H9 (cell line): ENCODE measurements at regions not wholly inside any gene's neighbourhood (a gene's known extent, or its start where the extent isn't known, plus 50 kb on each side); places are given as distances from the start of the nearest gene placed in this dataset.

Experiments used
- DNase-seq: peaks from one replicate; pipeline ENCODE4 v3.0.0-alpha.2; 2017
- H2AFZ ChIP-seq: one replicate; pipeline ENCODE4 v1.6.1; 2013; ENCODE audit warnings: mild to moderate bottlenecking, low read length, control low read depth, moderate library complexity
- H2AK5ac ChIP-seq: 2 replicates; pipeline ENCODE4 v1.6.1; 2013; ENCODE audit warnings: low read length, control low read depth, mixed read lengths; ENCODE audit not compliant: insufficient read length
- H2BK120ac ChIP-seq: one replicate; pipeline ENCODE4 v1.6.1; 2013; ENCODE audit warnings: low read depth, mild to moderate bottlenecking, low read length, control low read depth, inconsistent platforms; ENCODE audit not compliant: poor library complexity, severe bottlenecking
- H2BK12ac ChIP-seq: 2 replicates; pipeline ENCODE4 v1.6.1; 2013; ENCODE audit warnings: low read length, control low read depth, mixed read lengths, low read depth; ENCODE audit not compliant: insufficient read length
- H2BK15ac ChIP-seq: 2 replicates; pipeline ENCODE4 v1.6.1; 2013; ENCODE audit warnings: low read depth, low read length, control low read depth
- H2BK20ac ChIP-seq: one replicate; pipeline ENCODE4 v1.6.1; 2013; ENCODE audit warnings: low read depth, mild to moderate bottlenecking, low read length, control low read depth, inconsistent platforms; ENCODE audit not compliant: poor library complexity, severe bottlenecking
- H2BK5ac ChIP-seq: 2 replicates; pipeline ENCODE4 v1.6.1; 2013; ENCODE audit warnings: low read length, control low read depth, mixed read lengths; ENCODE audit not compliant: insufficient read length
- H3K14ac ChIP-seq: 2 replicates; pipeline ENCODE4 v1.6.1; 2013; ENCODE audit warnings: low read length, control low read depth; ENCODE audit not compliant: insufficient read depth
- H3K18ac ChIP-seq: 2 replicates; pipeline ENCODE4 v1.6.1; 2013; ENCODE audit warnings: low read depth, mild to moderate bottlenecking, mixed read lengths, low read length, control low read depth; ENCODE audit not compliant: insufficient read length
- H3K23ac ChIP-seq: 2 replicates; pipeline ENCODE4 v1.6.1; 2013; ENCODE audit warnings: low read length, control low read depth, mixed read lengths, low read depth; ENCODE audit not compliant: insufficient read length
- H3K23me2 ChIP-seq: 2 replicates; pipeline ENCODE4 v1.6.1; 2013; ENCODE audit warnings: low read depth, mild to moderate bottlenecking, mixed read lengths, low read length, control low read depth; ENCODE audit not compliant: insufficient read length, poor library complexity, severe bottlenecking
- H3K27ac ChIP-seq: 2 replicates; pipeline ENCODE4 v1.5.1; 2013; ENCODE audit warnings: low read length, control low read depth, mixed read lengths, low read depth; ENCODE audit not compliant: insufficient read length
- H3K27me3 ChIP-seq: 2 replicates; pipeline ENCODE4 v1.6.1; 2013; ENCODE audit warnings: low read length, control low read depth, inconsistent platforms; ENCODE audit not compliant: insufficient read depth
- H3K4ac ChIP-seq: 2 replicates; pipeline ENCODE4 v1.6.1; 2013; ENCODE audit warnings: low read depth, mild to moderate bottlenecking, control low read depth, inconsistent platforms, low read length, moderate library complexity
- H3K4me1 ChIP-seq: 2 replicates; pipeline ENCODE4 v1.6.1; 2013; ENCODE audit warnings: low read length, control low read depth, inconsistent platforms; ENCODE audit not compliant: insufficient read depth
- H3K4me2 ChIP-seq: 2 replicates; pipeline ENCODE4 v1.6.1; 2013; ENCODE audit warnings: low read length, control low read depth, mixed read lengths; ENCODE audit not compliant: insufficient read length, insufficient read depth
- H3K56ac ChIP-seq: 2 replicates; pipeline ENCODE4 v1.6.1; 2013; ENCODE audit warnings: low read depth, mild to moderate bottlenecking, mixed read lengths, low read length, control low read depth; ENCODE audit not compliant: insufficient read length
- H3K79me1 ChIP-seq: 2 replicates; pipeline ENCODE4 v1.6.1; 2013; ENCODE audit warnings: low read depth, mild to moderate bottlenecking, moderate library complexity, low read length, control low read depth, inconsistent platforms; ENCODE audit not compliant: insufficient read depth, poor library complexity, severe bottlenecking
- H3K79me2 ChIP-seq: 2 replicates; pipeline ENCODE4 v1.6.1; 2013; ENCODE audit warnings: low read length, control low read depth, inconsistent platforms; ENCODE audit not compliant: insufficient read depth
- H3K9ac ChIP-seq: 2 replicates; pipeline ENCODE4 v1.6.1; 2013; ENCODE audit warnings: low read length, control low read depth, mixed read lengths; ENCODE audit not compliant: insufficient read length; ENCODE audit errors: extremely low read depth
- H3K9me3 ChIP-seq: one replicate; pipeline ENCODE4 v1.6.1; 2013; ENCODE audit warnings: low read depth, low read length, inconsistent platforms; ENCODE audit not compliant: control insufficient read depth
- H3T11ph ChIP-seq: one replicate; pipeline ENCODE4 v1.6.1; 2013; ENCODE audit warnings: mild to moderate bottlenecking, low read length, control low read depth, inconsistent platforms
- H4K20me1 ChIP-seq: one replicate; pipeline ENCODE4 v1.6.1; 2013; ENCODE audit not compliant: control insufficient read depth, insufficient read length, insufficient read depth
- H4K5ac ChIP-seq: 2 replicates; pipeline ENCODE4 v1.6.1; 2013; ENCODE audit warnings: low read depth, mild to moderate bottlenecking, mixed read lengths, low read length, control low read depth; ENCODE audit not compliant: insufficient read length
- H4K8ac ChIP-seq: replicated peaks from 2 replicates; pipeline ENCODE4 v1.6.1; 2013; ENCODE audit warnings: low read length, control low read depth, mixed read lengths, low read depth; ENCODE audit not compliant: insufficient read length
- H4K91ac ChIP-seq: 2 replicates; pipeline ENCODE4 v1.6.1; 2013; ENCODE audit warnings: low read depth, mild to moderate bottlenecking, moderate library complexity, mixed read lengths, low read length, control low read depth; ENCODE audit not compliant: insufficient read length
- H3K27ac Mint-ChIP-seq, 3 experiments: 2 replicates in 2 of 3; 3 replicates in 1 of 3; pipeline ENCODE4 v1.8.0; 2020 to 2021; ENCODE audit warnings: mixed read lengths in 3 of 3, mild to moderate bottlenecking in 1 of 3, moderate library complexity in 1 of 3
- H3K27me3 Mint-ChIP-seq: 2 replicates; pipeline ENCODE4 v1.8.0; 2021; ENCODE audit warnings: low read depth, mild to moderate bottlenecking, moderate library complexity, mixed read lengths
- H3K36me3 Mint-ChIP-seq, 3 experiments: 2 replicates in 2 of 3; 3 replicates in 1 of 3; pipeline ENCODE4 v1.8.0; 2020 to 2021; ENCODE audit warnings: low read depth in 3 of 3, mixed read lengths in 3 of 3; ENCODE audit not compliant: insufficient read depth in 1 of 3
- H3K4me1 Mint-ChIP-seq, 2 experiments: 2 replicates each; pipeline ENCODE4 v1.8.0; 2020; ENCODE audit warnings: mixed read lengths in 2 of 2
- H3K4me3 Mint-ChIP-seq, 2 experiments: 2 replicates in 1 of 2; 3 replicates in 1 of 2; pipeline ENCODE4 v1.8.0; 2020 to 2021; ENCODE audit warnings: mild to moderate bottlenecking in 2 of 2, mixed read lengths in 2 of 2, moderate library complexity in 1 of 2
- H3K9me3 Mint-ChIP-seq, 2 experiments: 2 replicates in 1 of 2; 3 replicates in 1 of 2; pipeline ENCODE4 v1.8.0; 2020; ENCODE audit warnings: mild to moderate bottlenecking in 2 of 2, mixed read lengths in 2 of 2, moderate library complexity in 1 of 2
- WGBS: extraction: QIAGEN DNeasy Blood & Tissue Kit; methylation state at CpG from one replicate; pipeline ENCODE4 v1.1.7; 2013; ENCODE audit warnings: missing lambda C conversion rate, low lambda C conversion rate, mixed read lengths; ENCODE audit not compliant: insufficient read length; ENCODE audit errors: extremely low coverage; 5-methylcytosine and 5-hydroxymethylcytosine counted together
- TF ChIP-seq, protein P1 (sequence below): fragments of 200-600 bp; sonication (generic); conservative IDR thresholded peaks from 3 replicates; pipeline ENCODE4 v1.8.0; 2021; ENCODE audit warnings: antibody characterized with exemption, mild to moderate bottlenecking

DNA sequence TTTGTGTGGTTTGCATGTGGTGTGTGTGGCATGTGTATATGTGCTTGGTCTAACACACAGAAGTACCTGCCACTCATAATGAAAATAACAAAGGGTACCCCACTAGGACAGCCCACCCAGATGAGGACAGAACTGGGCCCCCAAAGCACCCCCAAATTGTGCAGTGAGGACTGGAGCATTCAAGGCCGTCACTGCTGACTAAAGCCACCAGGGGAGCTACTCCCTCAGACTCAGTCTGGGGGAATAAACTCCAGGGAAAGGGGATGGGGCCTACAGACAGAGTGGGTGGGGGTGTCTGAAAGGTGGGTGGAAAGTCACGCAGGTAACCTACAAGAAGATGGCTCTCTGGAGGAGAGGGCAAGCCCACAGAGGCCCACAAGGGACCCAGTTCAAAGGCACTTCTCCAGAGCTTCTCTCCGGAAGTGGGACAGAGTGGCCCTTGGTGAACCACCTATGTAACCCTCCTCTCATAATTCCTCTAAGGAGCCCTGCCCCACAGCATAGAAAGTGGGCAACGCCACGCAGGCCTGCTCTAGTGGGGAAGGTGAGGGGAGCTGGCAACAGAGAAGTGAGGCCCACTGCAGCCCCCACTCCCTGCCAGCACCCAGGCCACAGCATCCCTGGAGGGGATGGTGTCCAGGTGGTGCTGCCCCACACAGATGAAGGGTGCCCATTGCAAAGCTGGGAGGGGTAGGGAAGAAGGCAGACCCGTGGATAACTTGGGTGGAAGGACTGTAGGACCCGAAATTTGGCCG, 122.8 kb upstream of the MAFB start:
- no CpG with 5 or more reads among the region's 8 CpGs for WGBS
- no peaks in the 10 kb centered on the region for H3K79me1 ChIP-seq
- H3K27me3 Mint-ChIP-seq: peaks cover 2% of the 10 kb centered on the region

More for the DNA sequence above, 122.8 kb upstream of the MAFB start:
- no peaks in the 10 kb centered on the region for H3K23me2 ChIP-seq
- H3K4ac ChIP-seq: no peak overlapping the region
- Mint-ChIP-seq H3K36me3 (no peaks in the 10 kb centered on the region), H3K4me3 (no peak overlapping the region), H3K9me3 (no peaks in the 10 kb centered on the region), H3K27ac (no peak overlapping the region), H3K4me1 (peaks cover 0 to 3% of the 10 kb centered on the region in 2 experiments; a peak in 1 of 4 replicates)
- H4K91ac ChIP-seq: no peak overlapping the region
- no peak overlapping the region for H4K8ac ChIP-seq
- H4K20me1 ChIP-seq: no peaks in the 10 kb centered on the region
- H3K4me1 ChIP-seq: no peaks in the 10 kb centered on the region
- no peak overlapping the region for H2BK12ac ChIP-seq
- H2BK5ac ChIP-seq: no peak overlapping the region
- no peak overlapping the region for H4K5ac ChIP-seq
- H3K9ac ChIP-seq: no peak overlapping the region
- no peak overlapping the region for H2BK120ac ChIP-seq
- peak; percentile 16 for DNase-seq
- no peak overlapping the region for H3K27ac ChIP-seq
- no peak overlapping the region for H3T11ph ChIP-seq
- no peak overlapping the region for H3K4me2 ChIP-seq
- no peaks in the 10 kb centered on the region for H3K9me3 ChIP-seq
- H3K14ac ChIP-seq: no peak overlapping the region
- H2AK5ac ChIP-seq: no peak overlapping the region
- no peak overlapping the region for H3K56ac ChIP-seq
- H3K27me3 ChIP-seq: no peaks in the 10 kb centered on the region
- no peak overlapping the region for H3K23ac ChIP-seq
- no peak overlapping the region for H2BK15ac ChIP-seq
- TF ChIP-seq, protein P1, sequence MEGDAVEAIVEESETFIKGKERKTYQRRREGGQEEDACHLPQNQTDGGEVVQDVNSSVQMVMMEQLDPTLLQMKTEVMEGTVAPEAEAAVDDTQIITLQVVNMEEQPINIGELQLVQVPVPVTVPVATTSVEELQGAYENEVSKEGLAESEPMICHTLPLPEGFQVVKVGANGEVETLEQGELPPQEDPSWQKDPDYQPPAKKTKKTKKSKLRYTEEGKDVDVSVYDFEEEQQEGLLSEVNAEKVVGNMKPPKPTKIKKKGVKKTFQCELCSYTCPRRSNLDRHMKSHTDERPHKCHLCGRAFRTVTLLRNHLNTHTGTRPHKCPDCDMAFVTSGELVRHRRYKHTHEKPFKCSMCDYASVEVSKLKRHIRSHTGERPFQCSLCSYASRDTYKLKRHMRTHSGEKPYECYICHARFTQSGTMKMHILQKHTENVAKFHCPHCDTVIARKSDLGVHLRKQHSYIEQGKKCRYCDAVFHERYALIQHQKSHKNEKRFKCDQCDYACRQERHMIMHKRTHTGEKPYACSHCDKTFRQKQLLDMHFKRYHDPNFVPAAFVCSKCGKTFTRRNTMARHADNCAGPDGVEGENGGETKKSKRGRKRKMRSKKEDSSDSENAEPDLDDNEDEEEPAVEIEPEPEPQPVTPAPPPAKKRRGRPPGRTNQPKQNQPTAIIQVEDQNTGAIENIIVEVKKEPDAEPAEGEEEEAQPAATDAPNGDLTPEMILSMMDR: peak; percentile 51
- no peak overlapping the region for H2BK20ac ChIP-seq
- no peak overlapping the region for H2AFZ ChIP-seq
- no peaks in the 10 kb centered on the region for H3K79me2 ChIP-seq
- no peak overlapping the region for H3K18ac ChIP-seq
